Glomerular endothelial cell (primary cell): ENCODE measurements at regions not wholly inside any gene's neighbourhood (a gene's known extent, or its start where the extent isn't known, plus 50 kb on each side); places are given as distances from the start of the nearest gene placed in this dataset.

Source experiments
- DNase-seq: peaks from one replicate; pipeline ENCODE4 v3.0.0-alpha.2; 2011; ENCODE audit warnings: low read depth, low spot score; ENCODE audit errors: extremely low read depth

GRCh38 chr2:176388861-176389260 lies 119.6 kb downstream of the MTX2 start:
- no peak for DNase-seq

GRCh38 chr2:176390276-176391147 lies 121.3 kb downstream of the MTX2 start:
- DNase-seq: no peak

GRCh38 chr2:176391148-176391419 lies 121.8 kb downstream of the MTX2 start:
- no peak for DNase-seq

- no peak for DNase-seq
These were observed 123.0 kb downstream of the MTX2 start for GRCh38 chr2:176392249-176392648.

- DNase-seq: no peak
These were observed 123.6 kb downstream of the MTX2 start for GRCh38 chr2:176392744-176393414.

GRCh38 chr2:176395273-176395854 lies 126.1 kb downstream of the MTX2 start:
- DNase-seq: no peak

GRCh38 chr2:176398243-176399073 lies 129.2 kb downstream of the MTX2 start:
- no peak for DNase-seq

- no peak for DNase-seq
These were observed 129.9 kb downstream of the MTX2 start for GRCh38 chr2:176399074-176399598.

- no peak for DNase-seq
These were observed 136.2 kb downstream of the MTX2 start for GRCh38 chr2:176405477-176405876.

GRCh38 chr2:176407706-176408105 lies 138.5 kb downstream of the MTX2 start:
- no peak for DNase-seq

GRCh38 chr2:176409671-176410070 lies 140.4 kb downstream of the MTX2 start:
- DNase-seq: no peak

- DNase-seq: no peak
These were observed 142.9 kb downstream of the MTX2 start for GRCh38 chr2:176412136-176412535.

GRCh38 chr2:176413786-176414185 lies 144.5 kb downstream of the MTX2 start:
- no peak for DNase-seq

GRCh38 chr2:176414641-176415040 lies 145.4 kb downstream of the MTX2 start:
- peak; percentile 86 for DNase-seq

- no peak for DNase-seq
These were observed 146.1 kb downstream of the MTX2 start for GRCh38 chr2:176415174-176415895.

GRCh38 chr2:176415937-176416499 lies 146.8 kb downstream of the MTX2 start:
- no peak for DNase-seq

- DNase-seq: no peak
These were observed 149.5 kb downstream of the MTX2 start for GRCh38 chr2:176418768-176419167.

- DNase-seq: peak; percentile 77
These were observed 150.4 kb downstream of the MTX2 start for GRCh38 chr2:176419591-176420071.

GRCh38 chr2:176421297-176422050 lies 152.2 kb downstream of the MTX2 start:
- DNase-seq: no peak
